Keratinocyte (primary cell): ENCODE measurements at regions not wholly inside any gene's neighbourhood (a gene's known extent, or its start where the extent isn't known, plus 50 kb on each side); places are given as distances from the start of the nearest gene placed in this dataset.

Source experiments
- CTCF ChIP-seq, 3 experiments: IDR thresholded peaks in 1 of 3; conservative IDR thresholded peaks in 1 of 3; optimal IDR thresholded peaks in 1 of 3; 2 replicates in 2 of 3; 3 replicates in 1 of 3; pipeline versions ENCODE3 to v1.5.1; 2011; ENCODE audit warnings: low read length in 3 of 3, mild to moderate bottlenecking in 3 of 3, moderate library complexity in 2 of 3, control low read depth in 1 of 3, inconsistent platforms in 1 of 3; ENCODE audit not compliant: insufficient read depth in 2 of 3; ENCODE audit errors: extremely low read depth in 1 of 3
- EZH2 ChIP-seq: IDR thresholded peaks from one replicate; pipeline ENCODE4 v1.6.1; 2012; ENCODE audit warnings: inconsistent platforms, mild to moderate bottlenecking, low read length, moderate library complexity

GRCh38 chr9:88041447-88041846, 67.1 kb upstream of the CDK20 start:
- TF ChIP-seq EZH2 (no peak), CTCF (optimal IDR thresholded peaks at IDR 0.05 in 1 of 3, IDR thresholded peaks at IDR 0.05 in 1 of 3, conservative IDR thresholded peaks at IDR 0.05 in 1 of 3; ENCODE audit: extremely low read depth in 1 of 3, insufficient read depth in 2 of 3, low read length in 3 of 3) (peak in 1 of 3 experiments; percentile 30)
